Ishikawa (cell line): ENCODE measurements at regions not wholly inside any gene's neighbourhood (a gene's known extent, or its start where the extent isn't known, plus 50 kb on each side); places are given as distances from the start of the nearest gene placed in this dataset.

Experiments used
- CEBPB ChIP-seq: IDR thresholded peaks from 2 replicates; pipeline ENCODE4 v1.6.1; 2012
- CREB1 ChIP-seq: IDR thresholded peaks from 2 replicates; pipeline ENCODE4 v1.6.1; 2012; ENCODE audit warnings: low read depth
- EGR1 ChIP-seq: IDR thresholded peaks from 2 replicates; pipeline ENCODE4 v1.6.1; 2012
- EP300 ChIP-seq: IDR thresholded peaks from 2 replicates; pipeline ENCODE4 v1.6.1; 2012; ENCODE audit warnings: borderline replicate concordance
- FOXM1 ChIP-seq: IDR thresholded peaks from 2 replicates; pipeline ENCODE4 v1.6.1; 2012; ENCODE audit warnings: low read depth, borderline replicate concordance
- NFIC ChIP-seq: IDR thresholded peaks from 2 replicates; pipeline ENCODE4 v1.6.1; 2012
- RAD21 ChIP-seq: IDR thresholded peaks from 2 replicates; pipeline ENCODE4 v1.6.1; 2012; ENCODE audit warnings: low read depth
- TAF1 ChIP-seq: IDR thresholded peaks from 2 replicates; pipeline ENCODE4 v1.6.1; 2012; ENCODE audit warnings: low read depth, mild to moderate bottlenecking
- TCF12 ChIP-seq: IDR thresholded peaks from 2 replicates; pipeline ENCODE4 v1.6.1; 2012; ENCODE audit warnings: low read depth
- TEAD4 ChIP-seq: IDR thresholded peaks from 2 replicates; pipeline ENCODE4 v1.6.1; 2012
- YY1 ChIP-seq: IDR thresholded peaks from 2 replicates; pipeline ENCODE4 v1.6.1; 2012; ENCODE audit warnings: low read depth
- ZBTB7A ChIP-seq: IDR thresholded peaks from 2 replicates; pipeline ENCODE4 v1.6.1; 2012; ENCODE audit warnings: low read depth
- TF ChIP-seq, protein P1 (sequence below): IDR thresholded peaks from 2 replicates; pipeline ENCODE4 v1.6.1; 2012
- TF ChIP-seq, protein P2 (sequence below): IDR thresholded peaks from 2 replicates; pipeline ENCODE4 v1.6.1; 2012
- TF ChIP-seq, protein P3 (sequence below): IDR thresholded peaks from 2 replicates; pipeline ENCODE4 v1.6.1; 2012; ENCODE audit warnings: low read depth, mild to moderate bottlenecking

DNA sequence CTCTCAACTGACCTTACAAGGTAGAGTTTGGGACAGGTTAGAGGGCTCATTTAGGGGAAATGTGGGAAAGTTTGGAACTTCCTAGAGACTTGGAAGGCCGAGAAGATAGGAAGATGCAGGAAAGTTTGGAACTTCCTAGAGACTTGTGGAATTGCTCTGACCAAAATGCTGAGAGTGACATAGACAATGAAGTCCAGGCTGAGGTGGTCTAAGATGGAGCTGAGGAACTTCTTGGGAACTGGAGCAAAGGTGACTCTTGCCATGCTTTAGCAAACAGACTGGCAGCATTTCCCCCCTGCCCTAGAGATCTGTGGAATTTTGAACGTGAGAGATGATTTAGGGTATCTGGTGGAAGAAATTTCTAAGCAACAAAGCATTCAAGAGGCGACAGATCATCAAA is 258.9 kb upstream of the GULP1 start:
- TF ChIP-seq, protein P1, sequence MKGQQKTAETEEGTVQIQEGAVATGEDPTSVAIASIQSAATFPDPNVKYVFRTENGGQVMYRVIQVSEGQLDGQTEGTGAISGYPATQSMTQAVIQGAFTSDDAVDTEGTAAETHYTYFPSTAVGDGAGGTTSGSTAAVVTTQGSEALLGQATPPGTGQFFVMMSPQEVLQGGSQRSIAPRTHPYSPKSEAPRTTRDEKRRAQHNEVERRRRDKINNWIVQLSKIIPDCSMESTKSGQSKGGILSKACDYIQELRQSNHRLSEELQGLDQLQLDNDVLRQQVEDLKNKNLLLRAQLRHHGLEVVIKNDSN = no peak
- TF ChIP-seq YY1 (no peak), RAD21 (no peak), NFIC (no peak), ZBTB7A (no peak), TCF12 (no peak), CEBPB (no peak), EGR1 (no peak), FOXM1 (no peak), CREB1 (no peak), EP300 (no peak), TAF1 (no peak), TEAD4 (no peak)
- TF ChIP-seq, protein P2, sequence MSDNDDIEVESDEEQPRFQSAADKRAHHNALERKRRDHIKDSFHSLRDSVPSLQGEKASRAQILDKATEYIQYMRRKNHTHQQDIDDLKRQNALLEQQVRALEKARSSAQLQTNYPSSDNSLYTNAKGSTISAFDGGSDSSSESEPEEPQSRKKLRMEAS = no peak
- TF ChIP-seq, protein P3, sequence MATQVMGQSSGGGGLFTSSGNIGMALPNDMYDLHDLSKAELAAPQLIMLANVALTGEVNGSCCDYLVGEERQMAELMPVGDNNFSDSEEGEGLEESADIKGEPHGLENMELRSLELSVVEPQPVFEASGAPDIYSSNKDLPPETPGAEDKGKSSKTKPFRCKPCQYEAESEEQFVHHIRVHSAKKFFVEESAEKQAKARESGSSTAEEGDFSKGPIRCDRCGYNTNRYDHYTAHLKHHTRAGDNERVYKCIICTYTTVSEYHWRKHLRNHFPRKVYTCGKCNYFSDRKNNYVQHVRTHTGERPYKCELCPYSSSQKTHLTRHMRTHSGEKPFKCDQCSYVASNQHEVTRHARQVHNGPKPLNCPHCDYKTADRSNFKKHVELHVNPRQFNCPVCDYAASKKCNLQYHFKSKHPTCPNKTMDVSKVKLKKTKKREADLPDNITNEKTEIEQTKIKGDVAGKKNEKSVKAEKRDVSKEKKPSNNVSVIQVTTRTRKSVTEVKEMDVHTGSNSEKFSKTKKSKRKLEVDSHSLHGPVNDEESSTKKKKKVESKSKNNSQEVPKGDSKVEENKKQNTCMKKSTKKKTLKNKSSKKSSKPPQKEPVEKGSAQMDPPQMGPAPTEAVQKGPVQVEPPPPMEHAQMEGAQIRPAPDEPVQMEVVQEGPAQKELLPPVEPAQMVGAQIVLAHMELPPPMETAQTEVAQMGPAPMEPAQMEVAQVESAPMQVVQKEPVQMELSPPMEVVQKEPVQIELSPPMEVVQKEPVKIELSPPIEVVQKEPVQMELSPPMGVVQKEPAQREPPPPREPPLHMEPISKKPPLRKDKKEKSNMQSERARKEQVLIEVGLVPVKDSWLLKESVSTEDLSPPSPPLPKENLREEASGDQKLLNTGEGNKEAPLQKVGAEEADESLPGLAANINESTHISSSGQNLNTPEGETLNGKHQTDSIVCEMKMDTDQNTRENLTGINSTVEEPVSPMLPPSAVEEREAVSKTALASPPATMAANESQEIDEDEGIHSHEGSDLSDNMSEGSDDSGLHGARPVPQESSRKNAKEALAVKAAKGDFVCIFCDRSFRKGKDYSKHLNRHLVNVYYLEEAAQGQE = no peak

DNA sequence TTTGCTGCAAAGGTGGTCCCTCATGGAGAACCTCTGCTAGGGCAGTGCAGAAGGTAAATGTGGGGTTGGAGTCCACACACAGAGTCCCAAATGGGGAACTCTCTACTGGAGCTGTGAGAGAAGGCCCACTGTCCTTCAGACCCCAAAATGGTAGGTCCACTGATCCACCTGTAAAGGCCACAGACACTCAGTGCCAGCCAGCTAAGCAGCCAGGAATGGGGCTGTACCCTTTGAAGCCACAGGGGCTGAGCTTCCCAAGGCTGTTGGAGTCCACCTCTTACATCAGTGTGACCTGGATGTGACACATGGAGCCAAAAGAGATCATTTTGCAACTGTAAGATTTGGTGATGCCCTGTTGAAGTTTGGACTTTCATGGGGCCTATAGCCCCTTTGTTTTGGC is 252.4 kb upstream of the GULP1 start:
- TF ChIP-seq TCF12 (no peak), FOXM1 (no peak), TEAD4 (no peak), RAD21 (no peak), EP300 (no peak), NFIC (no peak), TAF1 (no peak), CREB1 (no peak), EGR1 (no peak)
- TF ChIP-seq, protein P2 = no peak

DNA sequence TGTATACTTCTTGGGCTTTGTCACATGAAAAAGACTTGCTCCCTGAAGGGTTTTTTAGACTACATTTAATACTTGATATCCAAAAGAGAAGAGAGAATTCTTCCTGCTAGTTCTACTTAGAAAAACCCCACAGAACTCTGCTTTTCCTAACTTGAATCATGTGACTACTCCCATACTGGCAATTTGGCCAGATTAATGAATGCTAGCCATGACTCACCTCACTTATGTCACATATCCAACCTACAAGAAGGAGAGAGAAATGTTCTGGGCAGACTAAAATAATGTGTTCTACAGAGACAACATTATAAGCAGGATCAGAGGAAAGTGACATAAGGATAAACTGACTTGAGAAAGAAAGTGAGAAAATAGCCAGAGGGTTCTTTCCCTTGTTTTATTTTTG is 249.3 kb upstream of the GULP1 start:
- TF ChIP-seq, protein P1 = peak; percentile 35; the same call in 1 of the 2 replicates
- TF ChIP-seq TCF12 = no peak
- TF ChIP-seq YY1 = no peak
- no peak for TF ChIP-seq EGR1
- TF ChIP-seq FOXM1 = no peak

DNA sequence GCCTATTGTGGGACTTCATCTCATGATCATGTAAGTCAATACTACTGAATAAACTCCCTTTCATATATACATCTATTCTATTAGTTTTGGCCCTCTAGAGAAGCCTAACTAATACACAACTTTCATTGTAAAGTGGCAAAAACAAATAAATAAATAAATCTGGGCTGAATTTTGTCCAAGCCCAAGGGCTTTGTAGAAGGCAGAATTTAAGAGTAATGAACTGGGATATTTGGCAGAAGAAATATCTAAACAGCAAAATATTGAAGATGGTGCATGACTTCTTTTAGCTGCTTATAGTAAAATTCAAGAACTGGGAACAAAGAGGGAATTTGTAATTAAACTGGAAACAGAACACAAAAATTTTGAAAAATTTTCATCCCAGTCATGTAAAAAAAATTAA is 246.7 kb upstream of the GULP1 start:
- TF ChIP-seq TCF12 (no peak), TEAD4 (no peak), CREB1 (no peak)

DNA sequence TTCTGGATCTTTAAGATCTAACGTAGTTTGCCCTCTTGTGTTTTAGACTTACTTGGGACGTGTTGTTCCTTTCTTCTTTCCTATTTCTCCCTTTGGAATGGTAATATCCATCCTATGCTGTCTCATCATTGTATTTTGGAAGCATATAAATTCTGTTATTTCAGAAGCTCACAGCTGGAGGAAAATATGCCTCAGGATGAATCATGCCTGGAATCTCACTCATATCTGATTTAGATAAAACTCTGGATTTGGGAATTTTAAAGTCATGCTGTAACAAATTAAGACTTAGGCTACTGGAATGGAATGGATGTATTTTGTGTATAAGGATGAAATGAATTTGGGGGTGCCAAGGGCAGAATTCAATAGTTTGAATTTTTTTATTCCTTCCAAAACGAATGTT is 245.2 kb upstream of the GULP1 start:
- TF ChIP-seq NFIC (no peak), TAF1 (no peak), TCF12 (no peak), CEBPB (no peak), TEAD4 (no peak), CREB1 (no peak), FOXM1 (no peak), YY1 (no peak), EGR1 (no peak), ZBTB7A (no peak), EP300 (no peak)
- TF ChIP-seq, protein P2 = no peak
- TF ChIP-seq, protein P1 = no peak

DNA sequence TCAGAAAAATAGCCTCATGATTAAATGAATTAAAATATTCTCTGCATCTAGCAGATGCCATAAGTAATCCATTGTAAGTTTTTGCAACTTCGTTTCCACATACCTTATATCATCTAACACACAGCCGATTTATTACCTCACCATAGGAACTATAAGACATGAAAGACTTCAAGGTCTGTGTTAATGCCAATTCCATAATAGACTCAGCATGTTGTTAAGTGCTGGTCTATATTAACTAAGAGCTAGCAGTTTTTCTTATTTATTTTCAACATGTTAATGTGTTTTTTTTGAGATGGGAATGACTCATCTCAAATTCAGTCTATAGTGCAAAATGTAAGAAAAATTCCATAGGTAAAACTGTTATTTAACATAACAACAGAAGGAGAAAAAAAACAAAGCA is 243.9 kb upstream of the GULP1 start:
- TF ChIP-seq, protein P3 = no peak
- TF ChIP-seq FOXM1 = no peak
- no peak for TF ChIP-seq EGR1
- TF ChIP-seq TAF1 = no peak
- TF ChIP-seq RAD21 = no peak
- no peak for TF ChIP-seq TCF12
- TF ChIP-seq ZBTB7A = no peak
- TF ChIP-seq YY1 = no peak
- no peak for TF ChIP-seq TEAD4
